ENCODE measurements at regions not wholly inside any gene's neighbourhood (a gene's known extent, or its start where the extent isn't known, plus 50 kb on each side); places are given as distances from the start of the nearest gene placed in this dataset.

DNA sequence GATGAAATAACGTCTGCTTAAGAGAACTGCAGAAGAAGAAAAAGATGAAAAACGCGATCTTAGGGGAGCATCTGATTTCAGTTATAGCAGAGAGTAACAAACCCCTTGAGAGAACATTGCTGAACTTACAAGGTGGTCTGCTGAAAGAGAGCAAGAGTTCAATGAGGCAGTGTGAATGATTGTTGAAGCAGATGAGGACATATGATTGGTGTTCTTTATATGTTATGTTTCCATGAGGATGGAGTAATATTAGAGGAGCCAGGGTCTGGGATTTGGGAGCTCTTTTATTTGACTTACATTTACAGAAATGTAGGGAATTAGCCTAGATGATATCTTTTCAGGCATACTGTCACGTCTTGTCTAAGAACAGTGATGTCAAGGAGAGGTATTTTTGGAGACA lies 1302.0 kb downstream of the KCNT2 start:
- Histone ChIP-seq H3F3A (ENCODE audit: insufficient read depth, low read depth) (no peaks in the 10 kb centered on the region; the same call in 1 of the 2 replicates), H3K27me3 (ENCODE audit: insufficient read depth, low read depth) (no peaks in the 10 kb centered on the region), H3K79me2 (ENCODE audit: low read depth) (no peaks in the 10 kb centered on the region), H2AFZ (peak overlapping the region; percentile 12; the same call in 1 of the 2 replicates), H3K36me3 (ENCODE audit: low read depth) (no peaks in the 10 kb centered on the region), H3K4me2 (no peak overlapping the region), H3K9me3 (ENCODE audit: insufficient read depth, low read depth) (no peaks in the 10 kb centered on the region), H4K20me1 (ENCODE audit: insufficient read depth) (no peaks in the 10 kb centered on the region), H3K27ac (no peak overlapping the region), H3K4me1 (replicated peaks; ENCODE audit: insufficient read depth) (no peaks in the 10 kb centered on the region), H3K4me3 (no peak overlapping the region), H3K9me2 (ENCODE audit: insufficient read depth) (no peaks in the 10 kb centered on the region)
- CTCF ChIA-PET, result no interaction called here
- POLR2A ChIA-PET (ENCODE audit: unreplicated experiment), result no interaction called here
- no peak for DNase-seq
- TF ChIP-seq, protein P1, sequence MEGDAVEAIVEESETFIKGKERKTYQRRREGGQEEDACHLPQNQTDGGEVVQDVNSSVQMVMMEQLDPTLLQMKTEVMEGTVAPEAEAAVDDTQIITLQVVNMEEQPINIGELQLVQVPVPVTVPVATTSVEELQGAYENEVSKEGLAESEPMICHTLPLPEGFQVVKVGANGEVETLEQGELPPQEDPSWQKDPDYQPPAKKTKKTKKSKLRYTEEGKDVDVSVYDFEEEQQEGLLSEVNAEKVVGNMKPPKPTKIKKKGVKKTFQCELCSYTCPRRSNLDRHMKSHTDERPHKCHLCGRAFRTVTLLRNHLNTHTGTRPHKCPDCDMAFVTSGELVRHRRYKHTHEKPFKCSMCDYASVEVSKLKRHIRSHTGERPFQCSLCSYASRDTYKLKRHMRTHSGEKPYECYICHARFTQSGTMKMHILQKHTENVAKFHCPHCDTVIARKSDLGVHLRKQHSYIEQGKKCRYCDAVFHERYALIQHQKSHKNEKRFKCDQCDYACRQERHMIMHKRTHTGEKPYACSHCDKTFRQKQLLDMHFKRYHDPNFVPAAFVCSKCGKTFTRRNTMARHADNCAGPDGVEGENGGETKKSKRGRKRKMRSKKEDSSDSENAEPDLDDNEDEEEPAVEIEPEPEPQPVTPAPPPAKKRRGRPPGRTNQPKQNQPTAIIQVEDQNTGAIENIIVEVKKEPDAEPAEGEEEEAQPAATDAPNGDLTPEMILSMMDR (conservative IDR thresholded peaks at IDR 0.05), result no peak
- TF ChIP-seq EZH2 (IDR thresholded peaks at IDR 0.05; ENCODE audit: low read depth), result no peak
- BruUV-seq (replicated peaks), result no TSS peak
- intact Hi-C loops (cut with micrococcal nuclease; ENCODE audit: unreplicated experiment), result no loop called here

DNA sequence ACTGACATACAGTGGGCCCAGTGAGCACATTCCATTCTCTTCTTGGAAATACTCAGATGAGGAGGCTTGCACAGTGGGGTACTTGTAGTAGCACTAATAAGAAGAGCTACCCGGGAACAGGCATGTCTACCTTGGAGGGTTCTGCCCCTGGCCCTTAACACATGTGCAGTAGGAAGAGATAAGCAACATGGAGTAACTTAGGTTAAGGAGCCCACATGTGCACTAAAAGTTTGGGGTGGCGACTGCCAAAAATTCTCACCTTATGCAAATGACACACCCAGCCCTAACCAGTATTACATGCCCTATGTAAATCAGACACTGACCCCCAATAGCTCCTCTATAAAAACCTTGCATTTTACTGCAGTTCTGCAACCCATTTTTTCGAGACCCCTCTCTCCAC lies 1313.3 kb downstream of the KCNT2 start:
- H3K9me3 ChIP-seq (ENCODE audit: insufficient read depth, low read depth), result no peaks in the 10 kb centered on the region
- CTCF ChIA-PET, result no interaction called here
- TF ChIP-seq, protein P1 (conservative IDR thresholded peaks at IDR 0.05), result no peak
- TF ChIP-seq EZH2 (IDR thresholded peaks at IDR 0.05; ENCODE audit: low read depth), result no peak
- no peaks in the 10 kb centered on the region for H4K20me1 ChIP-seq (ENCODE audit: insufficient read depth)
- DNase-seq, result no peak
- H3K9me2 ChIP-seq (ENCODE audit: insufficient read depth), result no peaks in the 10 kb centered on the region; the same call in 1 of the 2 replicates
- no peaks in the 10 kb centered on the region for H3K79me2 ChIP-seq (ENCODE audit: low read depth)
- no peak overlapping the region for H2AFZ ChIP-seq
- POLR2A ChIA-PET (ENCODE audit: unreplicated experiment), result no interaction called here
- H3K27ac ChIP-seq, result no peak overlapping the region
- no peaks in the 10 kb centered on the region for H3F3A ChIP-seq (ENCODE audit: insufficient read depth, low read depth)
- intact Hi-C loops (cut with micrococcal nuclease; ENCODE audit: unreplicated experiment), result no loop called here
- no peaks in the 10 kb centered on the region for H3K4me1 ChIP-seq (replicated peaks; ENCODE audit: insufficient read depth)
- no peaks in the 10 kb centered on the region for H3K27me3 ChIP-seq (ENCODE audit: insufficient read depth, low read depth)
- BruUV-seq (replicated peaks), result no TSS peak
- no peaks in the 10 kb centered on the region for H3K36me3 ChIP-seq (ENCODE audit: low read depth)
- H3K4me3 ChIP-seq, result no peak overlapping the region
- no peak overlapping the region for H3K4me2 ChIP-seq

DNA sequence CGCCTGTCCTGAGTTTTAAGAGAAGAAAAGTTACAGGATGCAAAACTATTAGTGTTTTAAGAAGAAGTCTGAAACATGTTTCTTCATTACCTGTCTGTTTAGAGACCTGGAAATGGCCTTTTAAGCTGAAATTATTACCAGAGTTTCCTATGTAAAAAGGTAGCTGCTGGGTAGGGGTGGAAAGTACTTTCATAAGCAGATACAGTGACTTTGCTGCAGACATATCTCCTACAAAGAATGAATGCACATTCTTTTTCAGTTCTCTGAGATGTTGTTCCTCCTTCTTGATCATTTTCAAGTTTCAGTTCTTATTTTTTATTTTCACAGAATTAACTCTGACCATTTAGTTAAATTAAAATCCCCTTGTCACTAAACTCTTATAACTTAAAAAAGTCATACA lies 1329.6 kb downstream of the KCNT2 start:
- H3F3A ChIP-seq (ENCODE audit: insufficient read depth, low read depth), result no peaks in the 10 kb centered on the region
- no peak overlapping the region for H3K27ac ChIP-seq
- intact Hi-C loops (cut with micrococcal nuclease; ENCODE audit: unreplicated experiment), result no loop called here
- no TSS peak for BruUV-seq (replicated peaks)
- no peak overlapping the region for H3K4me2 ChIP-seq
- no peak for DNase-seq
- H3K4me1 ChIP-seq (replicated peaks; ENCODE audit: insufficient read depth), result no peaks in the 10 kb centered on the region
- no peaks in the 10 kb centered on the region for H3K9me3 ChIP-seq (ENCODE audit: insufficient read depth, low read depth)
- POLR2A ChIA-PET (ENCODE audit: unreplicated experiment), result no interaction called here
- no peaks in the 10 kb centered on the region for H4K20me1 ChIP-seq (ENCODE audit: insufficient read depth)
- H3K79me2 ChIP-seq (ENCODE audit: low read depth), result no peaks in the 10 kb centered on the region
- CTCF ChIA-PET, result no interaction called here
- no peaks in the 10 kb centered on the region for H3K27me3 ChIP-seq (ENCODE audit: insufficient read depth, low read depth)
- H3K4me3 ChIP-seq, result no peak overlapping the region
- H2AFZ ChIP-seq, result 0 out of 2 replicates have a peak overlapping the region, but pooled peaks have one; percentile 3
- TF ChIP-seq, protein P1 (conservative IDR thresholded peaks at IDR 0.05), result no peak
- TF ChIP-seq EZH2 (IDR thresholded peaks at IDR 0.05; ENCODE audit: low read depth), result no peak
- H3K9me2 ChIP-seq (ENCODE audit: insufficient read depth), result no peaks in the 10 kb centered on the region
- H3K36me3 ChIP-seq (ENCODE audit: low read depth), result no peaks in the 10 kb centered on the region

All from PC-9 (cell line).